ENCODE measurements at regions not wholly inside any gene's neighbourhood (a gene's known extent, or its start where the extent isn't known, plus 50 kb on each side); places are given as distances from the start of the nearest gene placed in this dataset.

DNA sequence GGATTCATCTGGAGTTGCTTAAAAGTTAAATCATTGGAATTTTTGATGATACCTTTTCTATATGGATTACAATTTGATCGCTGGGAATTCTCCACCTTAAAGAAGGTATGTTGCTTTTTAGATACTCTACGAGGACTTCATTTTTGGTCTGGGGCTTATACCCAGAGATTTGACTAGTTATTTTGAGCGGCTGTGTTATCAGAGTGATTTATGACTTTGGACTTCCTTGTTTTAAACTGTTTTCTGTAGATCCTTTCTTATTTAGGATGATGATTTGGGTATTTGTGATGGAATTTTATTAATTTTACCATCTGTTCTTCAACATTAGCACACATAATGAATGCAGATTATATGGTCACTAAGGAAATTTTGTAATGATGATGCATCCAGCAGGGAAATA, 75.2 kb downstream of the SOX4 start:
- TF ChIP-seq POLR2A (IDR thresholded peaks at IDR 0.05), result no peak
- TF ChIP-seq POLR2AphosphoS5 (IDR thresholded peaks at IDR 0.05; ENCODE audit: insufficient read depth in 1 of 2, low read depth in 1 of 2), result no peak
